ENCODE measurements at regions not wholly inside any gene's neighbourhood (a gene's known extent, or its start where the extent isn't known, plus 50 kb on each side); places are given as distances from the start of the nearest gene placed in this dataset.
"Not testable (repeated sequence)": the region's sequence is repeated elsewhere in the genome, so short reads cannot be mapped to it uniquely, and the experiment has no call there.

GRCh38 chr7:149986866-149987265 is 113.1 kb downstream of the ATP6V0E2 start:
- not testable (repeated sequence) for TF ChIP-seq CTCF (IDR thresholded peaks at IDR 0.05); POLR2AphosphoS5 (IDR thresholded peaks at IDR 0.05; ENCODE audit: low read depth, low read length); REST (IDR thresholded peaks at IDR 0.05; ENCODE audit: insufficient read depth in 1 of 2, low read depth in 2 of 2, low read length in 1 of 2)

Measured in Panc1 (cell line).